NCI-H2171 (cell line): ENCODE measurements at regions not wholly inside any gene's neighbourhood (a gene's known extent, or its start where the extent isn't known, plus 50 kb on each side); places are given as distances from the start of the nearest gene placed in this dataset.
"Not testable (repeated sequence)": the region's sequence is repeated elsewhere in the genome, so short reads cannot be mapped to it uniquely, and the experiment has no call there.

Source experiments
- DNase-seq: peaks from one replicate; lab custom pipeline; 2025; lab: John Stamatoyannopoulos, UW

- no peak for DNase-seq
These were observed 89.8 kb upstream of the CYRIA start for GRCh38 chr2:16755442-16755841.

- DNase-seq, result not testable (repeated sequence)
These were observed 87.4 kb upstream of the CYRIA start for GRCh38 chr2:16753025-16753424.

- not testable (repeated sequence) for DNase-seq
These were observed 85.2 kb upstream of the CYRIA start for GRCh38 chr2:16750925-16751214.

- no peak for DNase-seq
These were observed 84.7 kb upstream of the CYRIA start for GRCh38 chr2:16750175-16750924.

- not testable (repeated sequence) for DNase-seq
These were observed 83.1 kb upstream of the CYRIA start for GRCh38 chr2:16748511-16749266.

- no peak for DNase-seq
These were observed 82.1 kb upstream of the CYRIA start for GRCh38 chr2:16747689-16748088.

GRCh38 chr2:16747257-16747656 lies 81.6 kb upstream of the CYRIA start:
- no peak for DNase-seq

GRCh38 chr2:16746833-16747232 lies 81.2 kb upstream of the CYRIA start:
- no peak for DNase-seq

- no peak for DNase-seq
These were observed 80.7 kb upstream of the CYRIA start for GRCh38 chr2:16746329-16746728.

GRCh38 chr2:16745466-16745865 lies 79.8 kb upstream of the CYRIA start:
- no peak for DNase-seq

- no peak for DNase-seq
These were observed 78.9 kb upstream of the CYRIA start for GRCh38 chr2:16744521-16744920.

- no peak for DNase-seq
These were observed 76.4 kb upstream of the CYRIA start for GRCh38 chr2:16742026-16742425.

- DNase-seq, result no peak
These were observed 75.9 kb upstream of the CYRIA start for GRCh38 chr2:16741498-16741897.

- no peak for DNase-seq
These were observed 74.3 kb upstream of the CYRIA start for GRCh38 chr2:16739778-16740581.

GRCh38 chr2:16738361-16739225 lies 73.0 kb upstream of the CYRIA start:
- DNase-seq, result no peak

- no peak for DNase-seq
These were observed 72.2 kb upstream of the CYRIA start for GRCh38 chr2:16737812-16738211.

GRCh38 chr2:16736633-16737032 lies 71.0 kb upstream of the CYRIA start:
- DNase-seq, result no peak

GRCh38 chr2:16729335-16729734 lies 63.7 kb upstream of the CYRIA start:
- DNase-seq, result no peak

- no peak for DNase-seq
These were observed 62.9 kb upstream of the CYRIA start for GRCh38 chr2:16728351-16729136.

GRCh38 chr2:16727849-16728248 lies 62.2 kb upstream of the CYRIA start:
- not testable (repeated sequence) for DNase-seq

- DNase-seq, result no peak
These were observed 61.6 kb upstream of the CYRIA start for GRCh38 chr2:16727256-16727655.
